T47D (cell line): ENCODE measurements at regions not wholly inside any gene's neighbourhood (a gene's known extent, or its start where the extent isn't known, plus 50 kb on each side); places are given as distances from the start of the nearest gene placed in this dataset.

ENCODE experiments used
- DNase-seq, 2 experiments: peaks; one replicate each; pipeline versions ENCODE4 v3.0.0 to v3.0.0-alpha.2; 2011 to 2012; ENCODE audit warnings: low read depth in 1 of 2, low spot score in 1 of 2
- JUND ChIP-seq: IDR thresholded peaks from 2 replicates; pipeline ENCODE4 v1.6.1; 2012; ENCODE audit warnings: low read depth
- in situ Hi-C: cut with HindIII; loops from 2 replicates; pipeline ENCODE4 v1.10.0; 2016; ENCODE audit warnings: low sequenced_read_pairs, low pct_unique_long_range_greater_than_20kb

DNA sequence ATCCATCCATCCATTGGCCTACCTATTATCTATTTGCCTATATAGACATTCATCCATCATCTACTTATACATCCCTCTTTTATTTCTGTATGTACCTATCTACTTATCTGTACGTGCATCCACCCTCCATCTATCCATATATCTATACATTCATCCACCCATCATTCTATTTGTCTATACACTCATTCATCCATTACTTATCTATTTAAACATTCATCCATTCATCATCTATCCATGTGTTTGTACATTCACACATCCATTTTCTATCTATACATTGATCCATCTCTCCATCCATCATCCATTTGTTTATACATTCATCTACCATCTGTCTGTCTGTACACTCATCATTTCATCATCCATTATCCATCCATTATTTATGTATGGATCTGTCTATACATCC, 365.7 kb upstream of the RBFOX1 start:
- in situ Hi-C loops, result no loop called here
- TF ChIP-seq JUND, result no peak
- no peak for DNase-seq

DNA sequence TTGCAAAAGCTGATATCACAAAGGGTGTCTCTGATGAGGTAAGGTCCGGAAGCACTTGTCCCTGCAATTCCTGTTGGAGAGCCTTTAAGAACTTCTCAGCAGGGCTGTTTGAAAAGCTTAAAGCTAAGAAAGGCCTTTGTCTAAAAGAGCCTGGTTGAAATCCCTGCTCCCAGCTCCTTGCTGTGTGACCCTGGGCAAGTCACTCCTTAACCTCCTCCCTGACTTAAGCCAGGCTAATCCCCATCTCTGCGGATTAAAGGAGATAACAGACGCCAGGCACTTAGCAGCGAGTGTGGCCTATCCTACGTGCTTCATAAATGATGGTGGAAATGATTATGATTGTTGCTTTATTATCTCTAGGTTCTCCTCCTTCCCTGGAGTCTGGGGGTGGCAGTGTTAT, 368.0 kb upstream of the RBFOX1 start:
- TF ChIP-seq JUND, result no peak
- in situ Hi-C loops, result no loop called here
- no peak for DNase-seq

DNA sequence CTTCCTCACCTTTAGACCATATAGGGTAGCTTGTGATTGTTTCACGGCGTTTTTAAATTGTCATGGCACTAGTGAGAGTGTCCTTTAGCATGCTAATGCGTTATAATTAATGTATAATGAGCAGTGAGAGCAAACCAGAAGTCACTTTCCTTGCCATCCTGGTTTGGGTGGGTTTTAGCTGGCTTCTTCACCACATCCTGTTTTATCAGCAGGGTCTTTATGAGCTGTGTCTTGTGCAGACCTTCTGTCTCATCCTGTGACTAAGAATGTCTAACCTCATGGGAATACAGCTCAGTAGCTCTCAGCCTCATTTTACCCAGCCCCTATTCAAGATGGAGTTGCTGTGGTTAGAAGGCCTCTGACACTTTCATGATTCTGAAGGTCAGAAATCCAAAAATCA, 370.9 kb upstream of the RBFOX1 start:
- DNase-seq, result no peak
- no peak for TF ChIP-seq JUND
- in situ Hi-C loops, result no loop called here

DNA sequence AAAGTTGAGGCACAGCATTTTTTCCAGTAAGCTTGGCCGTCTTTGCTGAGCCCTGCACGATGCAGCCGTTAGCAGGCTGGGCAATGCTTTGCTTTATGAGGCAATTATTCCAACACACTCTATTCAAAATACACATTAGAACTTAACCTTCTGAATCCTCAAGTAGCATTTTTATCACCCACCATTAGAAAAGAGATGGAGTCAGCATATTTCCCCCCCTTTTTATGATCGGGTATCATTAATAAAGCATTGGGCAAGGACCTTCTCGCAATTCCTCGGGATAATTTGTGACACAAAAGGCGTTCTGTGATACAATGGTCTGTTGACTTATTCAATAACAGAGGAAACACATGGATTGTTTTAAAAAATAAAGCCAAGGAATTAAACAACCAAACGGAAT, 374.5 kb upstream of the RBFOX1 start:
- TF ChIP-seq JUND, result no peak
- in situ Hi-C loops, result no loop called here
- no peak for DNase-seq

DNA sequence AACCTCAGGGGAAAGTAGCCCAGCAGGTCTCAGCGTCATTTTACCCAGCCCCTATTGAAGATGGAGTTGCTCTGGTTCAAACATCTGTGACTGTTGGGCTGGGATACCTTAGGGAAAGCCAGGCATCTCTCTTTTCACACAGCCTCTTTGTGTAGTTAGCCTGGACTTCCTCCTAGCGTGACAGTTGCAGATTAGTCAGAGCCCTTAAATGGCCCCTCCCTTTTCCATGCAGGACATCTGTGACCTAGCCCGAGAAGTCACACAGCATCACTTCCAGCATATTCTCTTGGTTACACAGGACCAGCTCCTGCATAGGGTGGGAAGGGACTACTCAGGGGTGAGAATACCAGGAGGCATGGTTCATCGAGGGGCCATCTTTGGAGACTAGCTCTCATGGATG, 375.0 kb upstream of the RBFOX1 start:
- in situ Hi-C loops, result no loop called here
- TF ChIP-seq JUND, result no peak
- no peak for DNase-seq

DNA sequence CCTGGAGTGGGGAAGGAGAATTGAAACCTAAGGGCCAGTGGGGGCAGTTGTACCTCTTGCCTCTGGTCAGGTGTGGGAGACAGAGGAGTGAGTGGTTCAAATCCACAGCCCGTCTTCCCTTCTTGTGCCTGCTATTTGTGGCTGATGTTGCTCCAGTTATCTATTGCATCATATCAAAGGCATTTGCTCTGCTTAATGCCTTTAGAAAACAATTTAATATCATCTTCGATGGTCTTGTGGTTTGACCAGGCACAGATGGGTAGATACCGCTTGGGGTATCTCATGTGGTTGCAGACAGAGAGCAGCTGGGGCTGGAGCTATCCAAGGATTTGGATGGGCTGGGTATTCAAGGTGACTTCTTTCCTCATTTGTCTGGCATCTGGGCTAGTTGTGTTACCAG, 376.1 kb upstream of the RBFOX1 start:
- TF ChIP-seq JUND, result no peak
- DNase-seq, result no peak
- in situ Hi-C loops, result no loop called here

DNA sequence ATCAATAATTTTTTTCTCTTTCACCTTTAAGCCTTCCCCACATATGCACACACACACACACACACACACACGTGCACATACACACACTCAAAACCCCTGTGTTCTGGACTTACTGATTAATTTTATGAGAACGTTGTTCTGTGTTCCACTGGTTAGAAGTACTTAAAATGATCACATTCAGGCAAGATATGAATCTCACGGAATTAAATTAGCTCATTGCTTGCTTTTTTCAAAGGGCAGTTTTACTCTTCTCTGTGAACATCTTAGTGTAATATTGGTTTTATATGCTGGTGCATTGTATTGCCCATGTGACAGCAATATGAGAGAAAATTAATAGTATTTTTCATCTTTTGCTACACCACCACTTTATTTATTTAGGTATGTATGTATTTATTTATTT, 377.3 kb upstream of the RBFOX1 start:
- in situ Hi-C loops, result no loop called here
- no peak for TF ChIP-seq JUND
- no peak for DNase-seq

DNA sequence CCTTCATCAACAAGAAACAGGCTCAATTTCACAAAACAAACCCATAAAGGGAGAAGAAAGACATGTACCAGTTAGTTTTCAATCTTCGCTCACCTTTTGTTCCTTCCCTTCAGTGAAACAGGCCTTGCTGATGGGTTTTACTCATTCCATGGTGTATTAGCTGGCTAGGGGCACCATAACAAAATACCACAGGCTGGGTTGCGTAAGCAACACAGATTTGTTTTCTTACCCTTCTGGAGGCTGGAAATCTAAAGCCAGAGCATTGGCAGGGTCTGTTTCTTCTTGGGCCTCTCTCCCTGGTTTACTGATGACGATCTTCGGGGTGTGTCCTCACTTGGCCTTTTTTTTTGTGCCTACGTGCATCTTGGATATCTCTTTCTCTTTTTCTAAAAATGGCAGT, 383.4 kb upstream of the RBFOX1 start:
- no peak for TF ChIP-seq JUND
- in situ Hi-C loops, result no loop called here
- no peak for DNase-seq

DNA sequence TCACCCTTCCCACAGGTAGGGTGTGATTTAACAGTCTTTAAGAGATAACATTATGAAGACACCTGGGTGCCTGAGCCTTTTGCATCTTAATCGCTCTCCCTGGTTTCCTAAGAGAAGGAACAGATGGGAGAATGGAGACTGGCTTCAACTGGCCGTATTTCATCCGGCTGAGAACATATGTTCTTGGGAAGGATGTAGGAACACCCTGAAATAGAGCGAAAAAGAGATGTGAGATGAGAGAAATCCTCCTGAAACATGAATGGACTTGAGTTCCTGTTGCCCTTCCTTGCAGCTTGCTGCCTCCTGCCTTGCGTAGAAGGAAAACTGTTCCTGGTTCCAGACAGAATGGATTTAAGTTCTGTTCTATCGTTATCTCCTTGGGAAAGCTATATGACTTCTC, 385.4 kb upstream of the RBFOX1 start:
- in situ Hi-C loops, result no loop called here
- TF ChIP-seq JUND, result no peak
- DNase-seq, result no peak

DNA sequence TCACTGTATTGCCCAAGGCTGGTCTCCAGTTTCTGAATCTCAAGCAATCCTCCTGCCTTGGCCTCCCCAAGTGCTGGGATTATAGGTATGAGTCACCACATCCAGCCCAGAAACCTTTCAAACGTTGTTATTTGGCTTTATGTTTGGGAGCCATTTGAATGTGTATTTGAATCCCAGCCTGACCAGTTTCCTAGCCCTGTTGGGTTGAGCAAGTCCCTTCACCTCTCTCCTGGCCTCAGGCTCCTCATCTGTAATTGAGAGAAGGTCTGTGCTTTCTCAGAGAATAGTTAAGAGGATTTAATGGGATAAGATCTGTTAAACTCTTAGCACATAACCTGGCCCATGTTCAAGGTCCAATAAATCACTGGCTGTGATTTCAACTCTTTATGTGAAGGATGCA, 385.8 kb upstream of the RBFOX1 start:
- no peak for TF ChIP-seq JUND
- in situ Hi-C loops, result no loop called here
- no peak for DNase-seq

DNA sequence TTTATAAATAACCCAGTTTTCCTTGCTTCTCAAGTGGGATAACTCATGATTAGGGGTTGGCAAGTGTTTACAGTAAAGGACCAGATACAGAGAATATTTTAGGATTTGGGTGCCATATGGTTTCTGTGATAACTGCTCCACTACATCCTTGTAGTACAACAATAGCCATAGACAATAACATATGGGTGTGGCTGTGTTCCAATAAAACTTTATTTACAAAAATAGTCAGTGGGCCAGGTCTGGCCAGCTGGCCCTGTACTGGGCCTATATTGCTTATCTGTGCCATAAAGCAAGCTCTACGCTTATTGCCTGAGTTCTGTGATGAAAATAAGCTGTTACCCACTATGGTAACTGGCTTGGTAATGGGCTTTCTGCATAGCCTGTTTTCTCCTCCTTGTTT, 386.5 kb upstream of the RBFOX1 start:
- DNase-seq, result no peak
- TF ChIP-seq JUND, result no peak
- in situ Hi-C loops, result no loop called here

DNA sequence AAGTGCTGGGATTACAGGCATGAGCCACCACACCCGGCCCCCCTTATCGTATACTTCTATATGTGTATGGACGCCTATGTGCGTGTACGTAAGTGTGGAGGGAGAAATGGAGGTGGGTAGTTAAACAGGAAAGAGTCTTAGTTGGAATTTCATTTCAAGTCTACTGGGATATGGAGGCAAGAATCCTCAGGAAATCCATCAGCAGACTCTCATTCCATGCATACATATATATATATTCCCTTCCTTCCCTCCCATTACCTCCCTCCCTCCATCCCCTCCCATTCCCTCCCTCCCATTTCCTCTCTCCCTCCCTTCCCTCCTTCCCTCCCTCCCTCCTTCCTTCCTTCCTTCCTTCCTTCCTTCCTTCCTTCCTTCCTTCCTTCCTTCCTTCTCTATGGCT, 391.7 kb upstream of the RBFOX1 start:
- no peak for TF ChIP-seq JUND
- DNase-seq, result no peak
- in situ Hi-C loops, result no loop called here

DNA sequence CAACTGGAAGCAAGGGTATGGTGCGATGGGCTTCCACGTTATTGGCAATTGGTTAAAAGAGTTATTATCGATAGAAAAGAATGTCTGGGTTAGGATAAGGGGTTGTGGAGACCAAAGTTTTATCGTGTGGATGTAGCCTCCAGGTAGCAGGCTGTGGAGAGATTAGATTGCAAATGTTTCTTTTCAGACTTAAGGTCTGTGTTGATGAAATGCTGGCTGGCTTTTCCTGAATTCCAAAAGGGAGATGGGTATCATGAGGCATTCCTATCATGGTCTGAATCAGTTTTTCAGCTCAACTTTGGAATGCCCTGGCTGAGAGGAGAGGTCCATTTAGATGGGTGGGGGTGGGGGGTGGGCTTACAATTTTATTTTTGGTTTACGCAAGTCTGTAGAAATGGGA, 395.0 kb upstream of the RBFOX1 start:
- in situ Hi-C loops, result no loop called here
- TF ChIP-seq JUND, result no peak
- no peak for DNase-seq

DNA sequence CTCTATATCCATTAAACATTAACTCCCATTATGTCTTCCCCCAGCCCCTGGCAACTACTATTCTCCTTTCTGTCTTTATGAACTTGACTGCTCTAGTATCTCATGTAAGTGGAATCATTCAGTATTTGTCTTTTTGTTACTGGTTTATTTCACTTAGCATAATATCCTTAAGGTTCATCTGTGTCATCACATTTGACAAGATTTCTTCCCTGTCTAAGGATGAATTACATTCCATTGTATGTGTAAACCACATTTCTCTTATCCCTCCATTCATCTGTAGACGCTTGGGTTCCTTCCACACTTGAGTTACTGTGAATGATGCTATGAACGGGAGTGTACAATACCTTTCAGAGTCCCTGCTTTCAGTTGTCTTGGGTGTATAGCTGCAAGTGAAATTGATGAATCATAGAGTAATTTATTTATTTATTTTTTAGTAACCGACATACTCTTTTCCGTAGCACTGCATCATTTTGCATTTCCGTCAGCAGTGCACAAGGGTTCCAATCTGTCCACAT, 399.7 kb upstream of the RBFOX1 start:
- TF ChIP-seq JUND, result no peak
- in situ Hi-C loops, result no loop called here
- no peak for DNase-seq
